ENCODE measurements at regions not wholly inside any gene's neighbourhood (a gene's known extent, or its start where the extent isn't known, plus 50 kb on each side); places are given as distances from the start of the nearest gene placed in this dataset.

DNA sequence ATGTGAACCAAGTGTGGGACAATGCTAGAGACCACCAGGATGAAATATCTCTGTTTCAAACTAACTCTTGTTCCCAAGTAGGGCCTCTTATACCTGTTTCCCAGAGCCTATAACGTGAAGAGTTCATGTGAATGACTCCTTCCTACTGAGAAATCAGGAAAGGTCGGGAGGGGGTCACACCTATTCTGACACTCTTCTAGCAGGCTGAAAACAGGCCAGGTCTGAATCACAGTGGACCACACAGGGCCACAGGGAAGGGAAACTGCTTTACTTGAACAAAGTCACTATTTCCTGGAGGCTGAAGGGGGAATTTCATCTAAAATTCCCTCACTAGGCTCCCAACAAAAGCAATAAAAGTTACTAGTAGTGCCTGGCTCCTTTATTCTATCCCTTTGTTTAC is 88.4 kb upstream of the BMP2 start:
- ChIA-PET CTCF (ENCODE audit: partially characterized antibody) (no interaction called here), POLR2A (ENCODE audit: partially characterized antibody) (no interaction called here)
- WGBS, 2 experiments (ENCODE audit: extremely low coverage in 1 of 2, insufficient coverage in 1 of 2, insufficient read length in 1 of 2, insufficient replicate concordance in 2 of 2, low coverage in 1 of 2, low lambda C conversion rate in 2 of 2, missing lambda C conversion rate in 1 of 2) = 76% methylated on average over 2 of the region's 2 CpGs; no CpG with 5 or more reads in 1 of the 2 experiments
- H3K23ac ChIP-seq (ENCODE audit: insufficient read length) = no peak overlapping the region
- H3K27me3 ChIP-seq (replicated peaks in 1 of 4; ENCODE audit: control insufficient read depth in 3 of 4, extremely low read depth in 1 of 4, insufficient read depth in 3 of 4, low read length in 3 of 4) = no peaks in the 10 kb centered on the region
- H3K79me1 ChIP-seq (ENCODE audit: low read depth, low read length) = no peaks in the 10 kb centered on the region
- no peak overlapping the region for H4K5ac ChIP-seq (ENCODE audit: insufficient read length, low read depth, low read length)
- no peak overlapping the region for H3K4ac ChIP-seq (replicated peaks; ENCODE audit: insufficient read length, low read depth, low read length)
- H3K36me3 ChIP-seq (ENCODE audit: control insufficient read depth in 2 of 4, insufficient read depth in 4 of 4, low read length in 3 of 4) = no peaks in the 10 kb centered on the region
- DNase-seq (ENCODE audit: low read depth in 1 of 2, low spot score in 2 of 2) (no peak), FAIRE-seq (no peak)
- no peak overlapping the region for H3K14ac ChIP-seq (ENCODE audit: insufficient read length)
- no peak overlapping the region for H2BK20ac ChIP-seq (ENCODE audit: low read length)
- no peak overlapping the region for H3K56ac ChIP-seq (replicated peaks; ENCODE audit: insufficient read length, low read depth, low read length)
- H2AK5ac ChIP-seq (ENCODE audit: low read depth, low read length) = no peak overlapping the region
- H2BK15ac ChIP-seq (ENCODE audit: low read length) = no peak overlapping the region
- H3K4me1 ChIP-seq (replicated peaks in 1 of 4; ENCODE audit: control insufficient read depth in 3 of 4, insufficient read depth in 4 of 4, low read length in 3 of 4) = no peaks in the 10 kb centered on the region
- no peak overlapping the region for H2BK120ac ChIP-seq (replicated peaks; ENCODE audit: low read depth, low read length)
- H3K9me3 ChIP-seq (ENCODE audit: insufficient read depth in 2 of 2, low read depth in 1 of 2, low read length in 1 of 2) = no peaks in the 10 kb centered on the region
- H4K91ac ChIP-seq (replicated peaks; ENCODE audit: insufficient read length, low read length) = no peak overlapping the region
- H2BK12ac ChIP-seq (ENCODE audit: low read depth, low read length) = no peak overlapping the region
- H4K8ac ChIP-seq (ENCODE audit: extremely low read depth, insufficient read depth, low read length) = no peak overlapping the region
- no peaks in the 10 kb centered on the region for H3K79me2 ChIP-seq (ENCODE audit: control insufficient read depth in 1 of 2, insufficient read depth in 2 of 2, low read length in 2 of 2)
- no peak overlapping the region for H2AFZ ChIP-seq (ENCODE audit: low read length)
- no peak overlapping the region for H3K9ac ChIP-seq (replicated peaks in 1 of 4; ENCODE audit: extremely low read depth in 1 of 4, low read depth in 3 of 4, low read length in 3 of 4)
- H3K4me3 ChIP-seq (ENCODE audit: extremely low read depth in 1 of 4, insufficient read depth in 2 of 4, low read depth in 3 of 4, low read length in 4 of 4) = no peak overlapping the region
- no peak overlapping the region for H3K27ac ChIP-seq (ENCODE audit: low read depth, low read length)
- no peaks in the 10 kb centered on the region for H3K23me2 ChIP-seq (ENCODE audit: low read depth, low read length)
- no peak overlapping the region for H3K18ac ChIP-seq (ENCODE audit: extremely low read depth, low read length)
- H4K20me1 ChIP-seq (replicated peaks in 1 of 2; ENCODE audit: control insufficient read depth in 1 of 2, insufficient read depth in 2 of 2, low read length in 2 of 2) = no peaks in the 10 kb centered on the region
- no peak overlapping the region for H2BK5ac ChIP-seq (ENCODE audit: low read depth, low read length)
- H3K4me2 ChIP-seq (ENCODE audit: insufficient read depth in 1 of 2, low read depth in 2 of 2, low read length in 2 of 2) = no peak overlapping the region
- TF ChIP-seq SRF (IDR thresholded peaks at IDR 0.05; ENCODE audit: low read depth, low read length) (no peak), CBX8 (IDR thresholded peaks at IDR 0.05; ENCODE audit: borderline replicate concordance, low read depth, low read length) (no peak), SP2 (IDR thresholded peaks at IDR 0.05; ENCODE audit: low read length) (no peak), EGR1 (IDR thresholded peaks at IDR 0.05; ENCODE audit: borderline replicate concordance, low read depth, low read length) (no peak), POLR2AphosphoS5 (IDR thresholded peaks at IDR 0.05; ENCODE audit: low read depth, low read length) (no peak), RAD21 (IDR thresholded peaks at IDR 0.05 in 1 of 2, conservative IDR thresholded peaks at IDR 0.05 in 1 of 2; ENCODE audit: low read depth in 2 of 2, low read length in 2 of 2) (no peak), HDAC6 (IDR thresholded peaks at IDR 0.05; ENCODE audit: low read depth, low read length) (no peak), NANOG (IDR thresholded peaks at IDR 0.05; ENCODE audit: insufficient read depth, low read depth, low read length, poor library complexity, severe bottlenecking) (no peak), GABPA (IDR thresholded peaks at IDR 0.05; ENCODE audit: borderline replicate concordance, insufficient read depth, low read length) (no peak), TAF7 (optimal IDR thresholded peaks at IDR 0.05; ENCODE audit: borderline replicate concordance, low read depth, low read length) (no peak), FOSL1 (IDR thresholded peaks at IDR 0.05; ENCODE audit: insufficient read depth, low read depth, low read length) (no peak), JUND (IDR thresholded peaks at IDR 0.05; ENCODE audit: low read length) (no peak)
- TF ChIP-seq, protein P1, sequence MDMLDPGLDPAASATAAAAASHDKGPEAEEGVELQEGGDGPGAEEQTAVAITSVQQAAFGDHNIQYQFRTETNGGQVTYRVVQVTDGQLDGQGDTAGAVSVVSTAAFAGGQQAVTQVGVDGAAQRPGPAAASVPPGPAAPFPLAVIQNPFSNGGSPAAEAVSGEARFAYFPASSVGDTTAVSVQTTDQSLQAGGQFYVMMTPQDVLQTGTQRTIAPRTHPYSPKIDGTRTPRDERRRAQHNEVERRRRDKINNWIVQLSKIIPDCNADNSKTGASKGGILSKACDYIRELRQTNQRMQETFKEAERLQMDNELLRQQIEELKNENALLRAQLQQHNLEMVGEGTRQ (IDR thresholded peaks at IDR 0.05; ENCODE audit: low read length) = no peak
- TF ChIP-seq, protein P2, sequence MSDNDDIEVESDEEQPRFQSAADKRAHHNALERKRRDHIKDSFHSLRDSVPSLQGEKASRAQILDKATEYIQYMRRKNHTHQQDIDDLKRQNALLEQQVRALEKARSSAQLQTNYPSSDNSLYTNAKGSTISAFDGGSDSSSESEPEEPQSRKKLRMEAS (IDR thresholded peaks at IDR 0.05) = no peak
